Effector memory CD8-positive, alpha-beta T cell (primary cell): ENCODE measurements at regions not wholly inside any gene's neighbourhood (a gene's known extent, or its start where the extent isn't known, plus 50 kb on each side); places are given as distances from the start of the nearest gene placed in this dataset.
A peak's percentile ranks its signal among the peaks of the same experiment; 100 is the strongest.

Source experiments
- ATAC-seq: fragments of 150-1000 bp; cut with Tn5 transposase; replicated peaks from 2 replicates; pipeline ENCODE4 v1.10.0; 2021; ENCODE audit warnings: mild to moderate bottlenecking, moderate library complexity
- DNase-seq, 3 experiments: peaks; one replicate each; pipeline ENCODE4 v3.0.0; 2021
- H3K27ac Mint-ChIP-seq, 2 donors: one replicate each; pipeline ENCODE4 v1.8.0; 2022; ENCODE audit warnings: mild to moderate bottlenecking in 2 of 2, mixed read lengths in 2 of 2, moderate library complexity in 2 of 2
- H3K27me3 Mint-ChIP-seq, 2 donors: one replicate each; pipeline ENCODE4 v1.8.0; 2022; ENCODE audit warnings: mixed read lengths in 2 of 2
- H3K36me3 Mint-ChIP-seq: one replicate; pipeline ENCODE4 v1.8.0; 2022; ENCODE audit warnings: mild to moderate bottlenecking, moderate library complexity, mixed read lengths; ENCODE audit not compliant: insufficient read depth
- H3K4me1 Mint-ChIP-seq, 2 donors: one replicate each; pipeline ENCODE4 v1.8.0; 2022; ENCODE audit warnings: low read depth in 2 of 2, mixed read lengths in 2 of 2
- H3K4me3 Mint-ChIP-seq, 2 donors: one replicate each; pipeline ENCODE4 v1.8.0; 2022; ENCODE audit warnings: mild to moderate bottlenecking in 2 of 2, mixed read lengths in 2 of 2, moderate library complexity in 2 of 2
- H3K9me3 Mint-ChIP-seq, 2 donors: one replicate each; pipeline ENCODE4 v1.8.0; 2022; ENCODE audit warnings: mixed read lengths in 2 of 2

DNA sequence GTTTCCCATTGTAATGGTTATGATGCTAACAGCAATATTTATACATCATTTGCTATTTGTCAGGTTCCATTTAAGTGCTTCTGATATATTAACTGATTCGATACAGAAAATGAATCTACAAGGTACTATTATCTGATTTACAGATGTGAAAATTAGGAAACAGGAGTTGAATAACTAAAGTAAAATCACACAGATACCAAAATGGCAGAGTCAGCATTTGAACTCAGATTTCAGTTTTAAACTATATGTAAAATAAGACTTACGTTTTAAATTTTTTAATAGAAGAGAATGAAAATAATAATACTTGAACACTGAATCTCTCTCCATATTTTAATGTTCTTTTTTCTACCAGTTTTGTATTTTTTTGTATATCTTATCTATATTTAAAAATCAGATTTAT lies 313.2 kb downstream of the MDFIC start:
- ATAC-seq: no peak
- H3K4me1 Mint-ChIP-seq: peaks cover 4 to 5% of the 10 kb centered on the region in 2 donors
- H3K36me3 Mint-ChIP-seq: no peaks in the 10 kb centered on the region
- no peak for DNase-seq
- H3K27ac Mint-ChIP-seq: no peak overlapping the region
- no peak overlapping the region for H3K4me3 Mint-ChIP-seq
- peaks cover 0 to 2% of the 10 kb centered on the region in 2 donors for H3K9me3 Mint-ChIP-seq
- H3K27me3 Mint-ChIP-seq: peaks cover 0 to 7% of the 10 kb centered on the region in 2 donors

DNA sequence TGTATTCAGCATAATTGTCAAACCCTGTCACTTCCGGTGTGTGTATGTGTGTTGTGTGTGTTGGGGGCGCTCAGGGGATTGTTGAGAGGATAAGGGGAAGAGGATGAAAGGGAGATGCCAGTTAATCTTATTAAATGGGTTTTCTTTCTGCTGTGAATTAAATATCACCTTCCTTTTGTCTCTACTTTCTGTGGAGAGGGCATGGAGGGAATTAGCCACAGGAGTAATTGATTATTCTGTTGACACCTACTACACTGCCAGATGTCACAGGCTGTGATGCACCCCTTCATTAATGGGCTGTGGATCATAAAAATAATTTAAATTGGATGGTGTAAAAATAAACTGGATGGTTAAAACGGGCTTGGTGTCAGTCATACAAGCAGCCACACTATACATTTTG lies 311.9 kb downstream of the MDFIC start:
- H3K27ac Mint-ChIP-seq: no peak overlapping the region
- H3K9me3 Mint-ChIP-seq: peaks cover 0 to 2% of the 10 kb centered on the region in 2 donors
- no peak overlapping the region for H3K4me3 Mint-ChIP-seq
- peaks cover 0 to 7% of the 10 kb centered on the region in 2 donors for H3K27me3 Mint-ChIP-seq
- DNase-seq (no peak), ATAC-seq (no peak)
- peaks cover 4% of the 10 kb centered on the region for H3K36me3 Mint-ChIP-seq
- H3K4me1 Mint-ChIP-seq: peaks cover 10 to 13% of the 10 kb centered on the region in 2 donors

DNA sequence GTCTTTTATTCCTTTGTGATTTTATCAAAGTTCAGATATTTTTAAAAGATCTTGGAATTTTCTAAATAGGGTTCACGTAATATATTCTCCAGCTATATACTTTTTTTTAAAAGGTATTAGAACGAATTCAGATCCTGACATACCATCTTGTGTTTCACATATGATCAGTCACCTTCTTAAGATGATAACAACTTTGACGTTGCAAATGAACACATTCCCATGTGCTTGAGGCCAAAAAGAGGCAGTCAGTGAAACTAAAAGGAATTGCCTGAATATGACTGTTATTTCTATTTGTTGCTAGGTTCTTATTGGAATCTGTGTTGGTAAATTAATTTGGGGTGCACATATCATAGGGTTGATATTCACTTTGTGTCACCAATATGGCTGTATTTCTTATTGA lies 310.1 kb downstream of the MDFIC start:
- Mint-ChIP-seq H3K4me3 (no peak overlapping the region), H3K36me3 (peaks cover 4% of the 10 kb centered on the region), H3K27ac (no peak overlapping the region), H3K4me1 (peaks cover 11 to 13% of the 10 kb centered on the region in 2 donors), H3K27me3 (peaks cover 0 to 10% of the 10 kb centered on the region in 2 donors), H3K9me3 (peaks cover 0 to 2% of the 10 kb centered on the region in 2 donors)
- ATAC-seq (no peak), DNase-seq (no peak)

DNA sequence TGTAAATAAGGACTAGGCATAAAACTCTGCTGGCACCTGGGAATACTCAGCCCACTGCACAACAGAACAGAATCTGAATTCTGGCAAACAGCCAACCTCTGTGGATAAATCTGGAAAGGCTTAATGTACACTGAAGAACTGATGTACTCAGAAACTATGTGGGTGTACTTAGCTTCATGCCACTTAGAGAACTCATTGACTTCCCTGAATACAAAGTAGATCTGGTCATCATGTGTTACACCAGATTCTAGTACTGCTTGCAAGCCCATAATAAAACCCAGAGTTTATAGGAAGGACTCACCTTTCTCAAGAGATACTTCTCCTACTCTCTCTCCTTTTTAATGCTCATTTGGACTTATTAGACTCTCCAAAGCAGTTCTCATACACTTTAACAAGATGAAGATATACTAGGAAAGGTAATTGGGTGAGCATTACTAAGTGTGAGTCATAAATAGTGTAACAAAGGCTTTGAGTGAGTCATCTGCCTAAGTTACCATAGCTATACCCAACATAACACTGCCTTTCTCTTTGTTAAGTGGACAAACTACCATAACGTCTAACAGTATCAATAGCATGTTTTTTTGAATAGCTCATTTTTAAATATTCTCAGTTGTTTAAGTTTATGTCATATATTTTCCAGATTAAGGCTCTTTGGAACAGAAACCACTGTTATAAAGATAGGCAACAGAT lies 309.1 kb downstream of the MDFIC start:
- peaks cover 4% of the 10 kb centered on the region for H3K36me3 Mint-ChIP-seq
- peaks cover 11 to 13% of the 10 kb centered on the region in 2 donors for H3K4me1 Mint-ChIP-seq
- no peak overlapping the region for H3K4me3 Mint-ChIP-seq
- ATAC-seq (peak; percentile 76), DNase-seq (no peak)
- H3K27me3 Mint-ChIP-seq: peaks cover 0 to 10% of the 10 kb centered on the region in 2 donors
- peaks cover 0 to 2% of the 10 kb centered on the region in 2 donors for H3K9me3 Mint-ChIP-seq
- H3K27ac Mint-ChIP-seq: no peak overlapping the region

DNA sequence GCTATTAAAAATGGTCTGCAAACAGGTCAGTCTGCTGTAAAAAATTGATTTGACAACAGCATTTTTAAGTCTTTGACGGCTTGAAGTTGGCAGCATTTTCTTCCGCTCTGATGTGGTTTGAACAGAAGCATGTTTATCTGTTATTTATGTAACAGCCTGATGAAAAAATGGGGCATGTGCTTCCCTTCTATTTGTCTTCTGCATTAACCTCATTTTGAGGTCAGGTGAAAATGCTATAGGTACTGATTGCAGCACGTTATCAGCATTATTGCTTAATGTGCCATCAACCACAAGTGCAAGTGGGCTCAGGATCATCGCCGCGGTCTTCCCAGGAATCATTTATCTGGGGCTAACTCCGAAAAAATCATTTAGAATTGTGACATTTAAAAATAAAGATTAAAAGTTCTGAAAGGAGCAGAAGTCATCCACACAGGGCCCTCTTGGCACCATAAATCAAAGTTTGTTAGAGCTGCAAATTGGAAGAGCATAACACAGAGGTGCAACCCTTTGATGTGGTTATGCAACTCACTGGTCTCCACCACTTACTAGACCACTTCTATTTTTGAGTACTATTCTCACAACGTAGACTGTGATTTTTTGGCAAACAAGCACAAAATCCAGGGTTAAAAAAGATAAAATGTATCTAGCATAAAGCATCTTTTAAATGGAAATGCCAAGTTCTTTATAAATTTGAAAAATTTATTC lies 307.7 kb downstream of the MDFIC start:
- DNase-seq (peak in 2 of 3 experiments; percentile 11 to 18), ATAC-seq (peak; percentile 71)
- peaks cover 12 to 22% of the 10 kb centered on the region in 2 donors for H3K27me3 Mint-ChIP-seq
- H3K36me3 Mint-ChIP-seq: peaks cover 4% of the 10 kb centered on the region
- peaks cover 13 to 14% of the 10 kb centered on the region in 2 donors for H3K4me1 Mint-ChIP-seq
- peak overlapping the region; percentile 16 to 58 for H3K4me3 Mint-ChIP-seq
- H3K9me3 Mint-ChIP-seq: no peaks in the 10 kb centered on the region
- H3K27ac Mint-ChIP-seq: peak overlapping the region in 1 of 2 donors; percentile 73

DNA sequence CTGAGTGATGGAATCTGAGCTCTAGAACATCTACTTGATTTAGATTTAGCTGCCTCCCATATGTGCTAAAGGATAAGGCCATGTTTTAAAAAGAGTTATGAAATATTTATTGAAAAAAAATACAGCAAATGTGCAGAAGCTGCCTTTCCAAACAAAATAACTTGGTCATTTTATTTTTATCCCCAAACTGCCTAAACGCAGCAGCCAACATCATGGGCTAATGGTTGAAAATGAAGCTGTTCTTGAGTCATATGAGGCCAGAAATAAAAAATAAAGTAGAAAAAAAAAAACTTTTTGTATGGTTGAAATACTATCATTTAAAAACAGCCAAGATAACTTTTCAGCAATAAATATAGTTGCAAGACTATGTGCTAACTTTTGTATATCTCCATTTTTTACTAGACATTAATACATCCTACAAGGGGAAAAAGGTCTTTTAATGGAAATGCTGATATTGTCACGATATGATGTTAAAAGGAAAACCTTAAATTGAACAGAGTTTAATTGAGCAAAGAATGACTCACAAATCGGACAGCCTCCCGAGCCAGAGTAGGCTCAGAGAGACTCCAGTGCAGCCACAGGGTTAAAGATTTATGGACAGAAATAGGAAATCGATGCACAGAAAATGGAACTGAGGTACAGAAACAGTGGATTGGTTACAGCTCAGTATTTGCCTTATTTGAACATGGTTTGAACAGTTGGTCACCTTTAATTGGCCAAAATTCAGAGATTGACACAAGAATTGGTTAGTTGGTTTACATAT lies 305.8 kb downstream of the MDFIC start:
- no peak for DNase-seq
- Mint-ChIP-seq H3K4me1 (peaks cover 13 to 14% of the 10 kb centered on the region in 2 donors), H3K36me3 (peaks cover 4% of the 10 kb centered on the region), H3K27me3 (peaks cover 14 to 24% of the 10 kb centered on the region in 2 donors), H3K4me3 (no peak overlapping the region), H3K9me3 (no peaks in the 10 kb centered on the region), H3K27ac (no peak overlapping the region)
- no peak for ATAC-seq

DNA sequence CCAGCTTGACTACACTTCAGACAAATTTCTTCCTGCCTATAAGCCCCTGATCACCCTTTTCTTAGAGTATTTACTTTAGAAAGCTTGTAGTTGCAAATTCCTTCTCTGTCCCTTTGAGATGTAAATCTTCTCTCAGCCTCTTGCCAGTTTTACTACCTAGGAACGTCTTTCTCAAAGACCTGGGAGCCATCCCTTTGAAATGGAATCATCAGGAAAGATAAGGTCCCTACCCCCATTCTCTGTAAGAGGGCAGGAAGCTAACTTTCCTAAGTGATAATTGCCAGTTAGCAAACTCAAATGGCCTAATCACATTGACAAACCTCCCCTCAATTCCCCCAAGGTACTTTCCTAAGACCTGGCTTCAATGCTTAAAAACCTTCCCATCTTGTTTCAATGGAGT lies 304.5 kb downstream of the MDFIC start:
- peaks cover 4% of the 10 kb centered on the region for H3K36me3 Mint-ChIP-seq
- no peak for ATAC-seq

DNA sequence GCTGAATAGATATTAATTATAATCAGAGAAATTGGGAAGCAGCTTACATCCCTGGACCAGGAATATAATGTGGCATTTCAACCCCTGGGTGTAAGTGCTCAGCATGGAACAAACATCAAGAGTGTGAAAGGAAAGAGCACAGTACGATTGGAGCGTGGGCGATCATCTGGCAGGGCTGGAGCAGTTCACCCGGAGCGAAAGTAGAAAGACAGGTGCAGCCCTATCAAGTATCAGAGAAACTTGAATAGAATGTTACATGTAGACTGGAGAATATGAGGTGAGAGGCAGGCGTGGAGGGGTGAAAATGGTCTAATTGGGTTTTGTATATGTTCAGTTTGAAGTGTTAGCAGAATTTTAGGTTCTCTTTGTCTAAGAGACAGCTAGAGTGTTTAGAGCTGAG lies 303.0 kb downstream of the MDFIC start:
- Mint-ChIP-seq H3K36me3 (peaks cover 4% of the 10 kb centered on the region), H3K4me1 (peaks cover 8 to 10% of the 10 kb centered on the region in 2 donors), H3K4me3 (no peak overlapping the region), H3K27ac (no peak overlapping the region), H3K27me3 (peaks cover 14 to 26% of the 10 kb centered on the region in 2 donors), H3K9me3 (no peaks in the 10 kb centered on the region)
- DNase-seq (no peak), ATAC-seq (no peak)

More for the DNA sequence above, 304.5 kb downstream of the MDFIC start:
- H3K9me3 Mint-ChIP-seq: no peaks in the 10 kb centered on the region
- H3K27me3 Mint-ChIP-seq: peaks cover 14 to 26% of the 10 kb centered on the region in 2 donors
- H3K27ac Mint-ChIP-seq: no peak overlapping the region
- H3K4me3 Mint-ChIP-seq: no peak overlapping the region
- H3K4me1 Mint-ChIP-seq: peaks cover 13 to 14% of the 10 kb centered on the region in 2 donors
- no peak for DNase-seq

DNA sequence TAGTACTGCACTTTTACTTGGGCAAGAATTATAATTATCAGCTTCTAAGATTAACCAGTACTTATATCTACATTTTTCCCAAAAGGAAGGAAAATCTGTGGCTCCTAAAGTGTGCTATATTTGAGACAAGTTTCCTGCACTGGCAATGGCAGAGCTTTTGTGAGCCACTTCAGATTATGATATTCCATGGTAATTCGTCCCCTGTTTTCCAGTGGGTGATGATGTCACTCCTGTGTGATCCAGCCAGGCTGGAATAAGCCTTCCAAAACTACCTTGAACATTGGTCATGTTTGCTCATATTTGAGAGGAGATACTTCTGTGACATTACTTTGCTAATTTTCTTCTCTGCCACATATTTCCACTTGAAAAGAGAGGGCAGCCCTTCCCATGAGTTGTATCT lies 302.1 kb downstream of the MDFIC start:
- Mint-ChIP-seq H3K4me1 (peaks cover under 1 to 6% of the 10 kb centered on the region in 2 donors), H3K27me3 (peaks cover 14 to 26% of the 10 kb centered on the region in 2 donors), H3K36me3 (no peaks in the 10 kb centered on the region), H3K9me3 (no peaks in the 10 kb centered on the region), H3K27ac (no peak overlapping the region), H3K4me3 (no peak overlapping the region)
- ATAC-seq: no peak
- no peak for DNase-seq

DNA sequence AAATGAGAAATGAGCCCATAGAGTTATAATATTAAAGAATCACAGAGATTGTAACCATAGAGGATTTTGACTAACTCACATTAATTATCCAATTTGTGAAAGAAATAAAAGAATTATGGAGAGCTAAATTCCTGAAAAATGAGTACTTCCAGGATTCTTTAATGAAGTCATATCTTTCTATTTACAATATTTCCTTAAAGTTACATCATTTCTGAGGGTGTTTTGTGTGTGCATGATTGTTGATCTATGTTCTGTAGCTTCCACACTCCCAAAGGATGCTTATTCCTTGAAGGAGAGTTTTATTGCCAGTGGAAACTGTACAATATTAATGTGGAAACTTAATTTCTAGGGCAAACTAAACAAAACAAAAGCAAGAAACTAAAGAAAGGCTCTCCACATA lies 299.6 kb downstream of the MDFIC start:
- peaks cover 14 to 22% of the 10 kb centered on the region in 2 donors for H3K27me3 Mint-ChIP-seq
- DNase-seq: no peak
- H3K27ac Mint-ChIP-seq: no peak overlapping the region
- ATAC-seq: no peak
- H3K36me3 Mint-ChIP-seq: no peaks in the 10 kb centered on the region
- H3K4me3 Mint-ChIP-seq: no peak overlapping the region
- peaks cover 0 to 8% of the 10 kb centered on the region in 2 donors for H3K4me1 Mint-ChIP-seq
- H3K9me3 Mint-ChIP-seq: no peaks in the 10 kb centered on the region

DNA sequence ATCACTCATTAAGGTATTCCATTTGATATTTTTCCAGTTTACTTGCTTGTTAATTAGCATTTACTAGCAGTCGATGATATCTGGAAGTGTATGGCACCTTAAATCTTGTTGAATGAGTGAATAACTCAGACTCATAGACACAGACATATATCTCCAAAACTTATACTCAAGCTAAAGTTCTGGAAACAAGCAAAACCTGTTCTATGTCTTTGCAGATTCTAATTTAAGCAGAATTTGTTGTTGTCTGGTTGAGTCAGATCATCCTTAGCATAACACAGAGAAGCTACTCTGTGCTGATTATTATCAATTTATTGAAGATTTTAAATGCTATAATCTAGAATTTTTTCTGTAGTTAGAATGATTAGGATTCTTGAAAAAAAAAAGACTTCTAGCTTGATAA lies 296.2 kb downstream of the MDFIC start:
- ATAC-seq (no peak), DNase-seq (no peak)
- Mint-ChIP-seq H3K27ac (no peak overlapping the region), H3K9me3 (peaks cover 0 to 1% of the 10 kb centered on the region in 2 donors), H3K4me3 (no peak overlapping the region), H3K36me3 (no peaks in the 10 kb centered on the region), H3K4me1 (peaks cover 0 to 6% of the 10 kb centered on the region in 2 donors), H3K27me3 (peaks cover 0 to 5% of the 10 kb centered on the region in 2 donors)

DNA sequence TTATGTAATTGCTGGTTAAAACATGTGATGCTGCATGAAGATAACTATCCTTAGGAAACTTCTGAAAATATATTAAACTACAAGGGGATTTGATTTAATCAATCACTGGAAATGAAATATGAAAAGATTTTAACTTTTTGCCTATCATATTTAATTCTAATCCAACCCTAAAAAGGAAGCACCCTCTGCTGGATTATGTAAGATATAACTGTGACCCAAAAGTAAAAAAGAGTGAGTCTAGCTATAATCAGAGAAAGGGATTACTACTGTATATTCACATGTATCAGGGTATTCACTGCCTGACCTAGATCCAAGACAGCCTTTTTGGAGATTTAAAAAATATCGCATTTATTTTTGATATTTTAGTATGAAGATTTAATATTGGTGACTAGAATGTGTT lies 295.5 kb downstream of the MDFIC start:
- Mint-ChIP-seq H3K27me3 (peaks cover 0 to 7% of the 10 kb centered on the region in 2 donors), H3K36me3 (no peaks in the 10 kb centered on the region), H3K27ac (no peak overlapping the region), H3K4me1 (peaks cover 0 to 6% of the 10 kb centered on the region in 2 donors), H3K4me3 (no peak overlapping the region), H3K9me3 (peaks cover 0 to 1% of the 10 kb centered on the region in 2 donors)
- peak; percentile 51 for ATAC-seq
- no peak for DNase-seq

DNA sequence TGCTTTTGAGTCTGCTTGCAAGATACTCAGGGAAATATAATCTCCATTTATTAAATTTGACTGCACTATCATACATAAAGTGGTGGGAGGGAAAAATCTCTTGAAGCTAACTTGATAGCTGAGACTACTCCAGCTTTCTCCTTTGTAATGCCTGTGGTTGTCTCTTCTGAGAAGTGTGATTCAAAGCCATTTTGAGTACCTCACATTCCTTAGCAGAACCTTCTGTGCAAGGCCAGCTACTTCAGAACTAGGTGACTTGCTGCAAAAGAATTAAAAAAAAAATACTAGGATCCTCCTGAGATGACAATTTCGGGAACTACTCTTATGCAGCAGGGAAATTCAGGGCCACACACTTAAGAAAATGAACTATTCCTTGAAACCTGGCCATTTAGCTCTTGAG lies 294.8 kb downstream of the MDFIC start:
- Mint-ChIP-seq H3K36me3 (no peaks in the 10 kb centered on the region), H3K4me3 (no peak overlapping the region), H3K27me3 (peaks cover 0 to 11% of the 10 kb centered on the region in 2 donors), H3K4me1 (peaks cover 0 to 6% of the 10 kb centered on the region in 2 donors), H3K27ac (no peak overlapping the region), H3K9me3 (peaks cover 0 to 1% of the 10 kb centered on the region in 2 donors)
- no peak for ATAC-seq
- DNase-seq: no peak
